ENCODE measurements at regions not wholly inside any gene's neighbourhood (a gene's known extent, or its start where the extent isn't known, plus 50 kb on each side); places are given as distances from the start of the nearest gene placed in this dataset.

- DNase-seq = no peak
These were observed 203.7 kb downstream of the OTOR start for GRCh38 chr20:16951876-16952275.

- DNase-seq = no peak
These were observed 204.8 kb downstream of the OTOR start for GRCh38 chr20:16952965-16953364.

GRCh38 chr20:16953858-16954257 is 205.7 kb downstream of the OTOR start:
- DNase-seq = no peak

- no peak for DNase-seq
These were observed 207.3 kb downstream of the OTOR start for GRCh38 chr20:16955462-16955861.

- DNase-seq = no peak
These were observed 207.8 kb downstream of the OTOR start for GRCh38 chr20:16955971-16956370.

- DNase-seq = no peak
These were observed 217.2 kb downstream of the OTOR start for GRCh38 chr20:16965401-16965800.

- no peak for DNase-seq
These were observed 218.2 kb downstream of the OTOR start for GRCh38 chr20:16966276-16966880.

GRCh38 chr20:16968099-16968498 is 219.9 kb downstream of the OTOR start:
- no peak for DNase-seq

- DNase-seq = no peak
These were observed 222.6 kb downstream of the OTOR start for GRCh38 chr20:16970776-16971175.

- DNase-seq = no peak
These were observed 226.1 kb downstream of the OTOR start for GRCh38 chr20:16974080-16974854.

- DNase-seq = no peak
These were observed 226.7 kb downstream of the OTOR start for GRCh38 chr20:16974855-16975162.

GRCh38 chr20:16975682-16976081 is 227.5 kb downstream of the OTOR start:
- no peak for DNase-seq

GRCh38 chr20:16978497-16978896 is 230.3 kb downstream of the OTOR start:
- DNase-seq = no peak

GRCh38 chr20:16982091-16982726 is 234.1 kb downstream of the OTOR start:
- no peak for DNase-seq

GRCh38 chr20:16984481-16984880 is 236.3 kb downstream of the OTOR start:
- no peak for DNase-seq

GRCh38 chr20:17003170-17003870 is 223.5 kb upstream of the PCSK2 start:
- DNase-seq = no peak

- no peak for DNase-seq
These were observed 216.7 kb upstream of the PCSK2 start for GRCh38 chr20:17010181-17010580.

- DNase-seq = no peak
These were observed 214.2 kb upstream of the PCSK2 start for GRCh38 chr20:17012546-17013226.

- DNase-seq = no peak
These were observed 212.6 kb upstream of the PCSK2 start for GRCh38 chr20:17014217-17014616.

GRCh38 chr20:17014756-17015366 is 212.0 kb upstream of the PCSK2 start:
- no peak for DNase-seq

- no peak for DNase-seq
These were observed 209.6 kb upstream of the PCSK2 start for GRCh38 chr20:17017232-17017631.

GRCh38 chr20:17021481-17021880 is 205.4 kb upstream of the PCSK2 start:
- DNase-seq = no peak

GRCh38 chr20:17023036-17023435 is 203.8 kb upstream of the PCSK2 start:
- DNase-seq = no peak
